ENCODE measurements at regions not wholly inside any gene's neighbourhood (a gene's known extent, or its start where the extent isn't known, plus 50 kb on each side); places are given as distances from the start of the nearest gene placed in this dataset.

DNA sequence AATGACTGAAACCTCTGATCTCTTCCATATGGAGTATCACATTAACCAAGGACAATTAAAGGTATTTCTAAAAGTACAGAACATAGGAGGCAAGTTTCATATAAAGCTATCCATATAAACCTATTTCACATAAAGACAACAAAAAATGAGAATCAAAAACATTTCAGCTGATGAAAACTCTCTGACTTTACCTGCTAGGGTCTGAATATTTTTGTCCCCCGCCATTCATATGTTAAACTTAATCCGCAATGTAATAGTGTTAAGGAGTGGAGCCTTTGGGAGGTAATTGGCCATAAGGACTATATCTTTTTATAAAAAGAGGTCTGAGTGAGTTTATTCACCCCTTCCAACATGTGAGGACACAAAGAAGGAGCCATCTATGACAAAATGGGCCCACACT is 788.5 kb downstream of the DTWD2 start:
- no peaks in the 10 kb centered on the region for H3K36me3 ChIP-seq (ENCODE audit: control insufficient read depth, insufficient read depth, low read length)
- H3K27me3 ChIP-seq (replicated peaks; ENCODE audit: control insufficient read depth, insufficient read depth, low read length, poor library complexity, severe bottlenecking), result no peaks in the 10 kb centered on the region
- H3K27ac ChIP-seq (ENCODE audit: insufficient read depth, low read length, poor library complexity, severe bottlenecking), result no peak overlapping the region
- H3K4me3 ChIP-seq (ENCODE audit: insufficient read depth, low read depth, low read length, poor library complexity, severe bottlenecking), result no peak overlapping the region
- no peaks in the 10 kb centered on the region for H3K9me3 ChIP-seq (ENCODE audit: control insufficient read depth, low read length)
- no peak for DNase-seq
- no peaks in the 10 kb centered on the region for H3K4me1 ChIP-seq (ENCODE audit: control insufficient read depth, insufficient read depth, low read length, poor library complexity, severe bottlenecking)

DNA sequence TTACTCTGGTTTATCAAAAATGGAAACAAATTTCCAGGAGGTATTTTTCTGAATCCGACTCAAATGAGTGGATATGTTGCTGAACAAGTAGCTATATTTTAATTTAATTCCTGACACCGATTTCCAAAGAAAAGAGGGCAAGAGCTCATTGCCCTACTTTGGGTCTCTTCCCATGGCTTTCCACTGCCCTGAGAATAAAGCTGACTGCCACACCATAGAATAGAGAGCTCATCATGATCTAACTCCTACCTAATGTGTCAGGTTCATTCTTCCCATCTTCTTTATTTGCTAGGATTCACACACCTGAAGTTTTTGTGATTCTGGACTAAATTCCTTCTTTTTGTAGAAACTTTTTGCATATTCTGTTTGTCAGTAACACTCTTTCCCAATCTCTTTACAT is 792.1 kb downstream of the DTWD2 start:
- no peaks in the 10 kb centered on the region for H3K27me3 ChIP-seq (replicated peaks; ENCODE audit: control insufficient read depth, insufficient read depth, low read length, poor library complexity, severe bottlenecking)
- no peaks in the 10 kb centered on the region for H3K9me3 ChIP-seq (ENCODE audit: control insufficient read depth, low read length)
- H3K27ac ChIP-seq (ENCODE audit: insufficient read depth, low read length, poor library complexity, severe bottlenecking), result no peak overlapping the region
- no peak overlapping the region for H3K4me3 ChIP-seq (ENCODE audit: insufficient read depth, low read depth, low read length, poor library complexity, severe bottlenecking)
- DNase-seq, result no peak
- H3K4me1 ChIP-seq (ENCODE audit: control insufficient read depth, insufficient read depth, low read length, poor library complexity, severe bottlenecking), result no peaks in the 10 kb centered on the region
- H3K36me3 ChIP-seq (ENCODE audit: control insufficient read depth, insufficient read depth, low read length), result no peaks in the 10 kb centered on the region

DNA sequence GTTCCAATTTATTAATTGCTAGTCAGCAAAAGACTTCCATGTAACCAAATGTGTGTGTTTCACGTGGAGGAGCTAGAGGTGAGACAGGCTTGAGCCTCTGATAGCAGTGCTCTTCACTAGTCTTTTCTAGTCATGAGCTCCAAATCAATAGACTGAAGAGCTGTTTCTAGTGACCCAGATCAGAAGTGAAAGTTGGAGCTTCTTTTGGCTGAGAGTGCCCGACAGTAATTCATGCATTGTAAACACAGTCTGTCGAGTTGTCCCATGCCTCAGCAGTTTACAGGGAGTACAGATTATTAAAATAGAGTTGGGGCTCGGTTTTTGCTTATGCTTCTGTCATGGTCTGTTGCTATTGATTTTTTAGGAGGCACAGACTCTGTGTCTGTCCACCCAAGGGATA is 793.1 kb downstream of the DTWD2 start:
- Histone ChIP-seq H3K9me3 (ENCODE audit: control insufficient read depth, low read length) (no peaks in the 10 kb centered on the region), H3K4me3 (ENCODE audit: insufficient read depth, low read depth, low read length, poor library complexity, severe bottlenecking) (no peak overlapping the region), H3K36me3 (ENCODE audit: control insufficient read depth, insufficient read depth, low read length) (no peaks in the 10 kb centered on the region), H3K4me1 (ENCODE audit: control insufficient read depth, insufficient read depth, low read length, poor library complexity, severe bottlenecking) (no peaks in the 10 kb centered on the region), H3K27ac (ENCODE audit: insufficient read depth, low read length, poor library complexity, severe bottlenecking) (no peak overlapping the region), H3K27me3 (replicated peaks; ENCODE audit: control insufficient read depth, insufficient read depth, low read length, poor library complexity, severe bottlenecking) (no peaks in the 10 kb centered on the region)
- no peak for DNase-seq

DNA sequence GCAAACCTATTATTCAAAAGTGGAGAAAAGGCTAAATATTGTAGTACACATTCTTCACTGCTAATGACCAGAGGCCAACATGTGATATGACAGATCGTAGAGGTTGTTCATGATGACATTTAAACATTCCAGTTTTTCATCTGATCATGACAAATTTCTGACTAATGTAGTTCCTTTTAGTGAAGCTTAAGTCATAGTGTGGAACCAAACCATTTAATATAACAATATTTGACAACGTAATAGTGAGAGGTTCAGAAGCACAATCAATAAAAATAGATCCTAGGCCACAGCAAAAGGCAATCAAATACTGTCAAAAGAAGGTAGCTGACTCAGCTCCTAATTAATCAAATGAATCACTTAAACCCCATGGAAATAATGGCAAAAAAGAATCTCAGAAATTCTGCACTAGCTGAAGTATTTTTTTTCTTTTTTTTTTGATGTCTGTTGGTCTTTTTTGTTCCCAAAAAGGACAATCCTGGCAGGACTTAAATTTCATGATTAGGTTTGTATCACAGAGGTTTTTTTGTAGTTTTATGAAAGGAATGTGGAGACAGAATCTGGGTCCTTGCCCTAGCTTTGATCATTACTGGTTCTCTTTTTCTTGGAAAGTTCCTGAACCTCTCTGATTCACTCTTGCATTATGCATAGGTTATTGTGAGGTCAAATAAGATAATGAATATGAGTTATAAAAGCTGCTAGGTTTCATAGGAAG is 795.0 kb downstream of the DTWD2 start:
- Histone ChIP-seq H3K36me3 (ENCODE audit: control insufficient read depth, insufficient read depth, low read length) (no peaks in the 10 kb centered on the region), H3K27ac (ENCODE audit: insufficient read depth, low read length, poor library complexity, severe bottlenecking) (no peak overlapping the region), H3K4me3 (ENCODE audit: insufficient read depth, low read depth, low read length, poor library complexity, severe bottlenecking) (no peak overlapping the region), H3K4me1 (ENCODE audit: control insufficient read depth, insufficient read depth, low read length, poor library complexity, severe bottlenecking) (no peaks in the 10 kb centered on the region), H3K9me3 (ENCODE audit: control insufficient read depth, low read length) (no peaks in the 10 kb centered on the region), H3K27me3 (replicated peaks; ENCODE audit: control insufficient read depth, insufficient read depth, low read length, poor library complexity, severe bottlenecking) (no peaks in the 10 kb centered on the region)
- DNase-seq, result no peak

DNA sequence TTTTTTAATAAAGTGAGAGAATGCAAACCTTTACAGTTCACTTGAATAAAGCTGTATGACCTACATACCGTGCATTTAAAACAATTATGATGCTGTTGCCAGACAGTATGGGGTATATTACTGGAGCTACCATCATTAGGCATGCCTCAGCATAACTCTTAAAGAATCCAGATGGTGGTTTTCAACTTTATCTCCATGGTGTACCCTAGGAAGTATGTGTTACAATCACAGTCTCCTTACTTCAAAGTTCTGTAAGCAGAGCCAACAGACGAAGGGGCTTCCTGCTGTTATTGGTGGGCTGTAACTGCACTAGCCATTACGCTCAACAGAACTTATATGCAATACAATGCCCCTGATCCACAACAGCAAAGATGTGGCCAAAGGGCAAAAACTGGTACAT is 803.3 kb downstream of the DTWD2 start:
- DNase-seq, result no peak
- Histone ChIP-seq H3K36me3 (ENCODE audit: control insufficient read depth, insufficient read depth, low read length) (no peaks in the 10 kb centered on the region), H3K27ac (ENCODE audit: insufficient read depth, low read length, poor library complexity, severe bottlenecking) (no peak overlapping the region), H3K4me1 (ENCODE audit: control insufficient read depth, insufficient read depth, low read length, poor library complexity, severe bottlenecking) (no peaks in the 10 kb centered on the region), H3K9me3 (ENCODE audit: control insufficient read depth, low read length) (no peaks in the 10 kb centered on the region), H3K4me3 (ENCODE audit: insufficient read depth, low read depth, low read length, poor library complexity, severe bottlenecking) (no peak overlapping the region), H3K27me3 (replicated peaks; ENCODE audit: control insufficient read depth, insufficient read depth, low read length, poor library complexity, severe bottlenecking) (no peaks in the 10 kb centered on the region)

DNA sequence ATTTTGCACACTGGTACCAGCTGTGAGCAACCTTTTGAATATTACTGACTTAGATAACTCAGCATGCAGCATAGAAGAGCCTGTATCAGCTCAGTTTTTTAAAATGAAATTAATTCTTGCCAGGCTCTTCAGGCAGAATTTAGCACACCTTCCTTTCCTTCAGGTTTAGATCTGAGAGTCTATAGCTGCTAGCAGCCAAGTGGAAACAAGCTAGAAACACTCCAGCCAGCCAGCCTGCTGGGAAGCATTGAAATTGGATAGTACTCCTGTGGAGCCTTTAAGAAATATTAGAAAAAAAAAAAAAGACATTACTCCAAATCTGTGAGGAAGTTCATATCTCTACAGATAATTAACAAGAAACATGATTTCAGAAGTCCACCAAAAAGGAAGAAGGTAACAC is 812.2 kb downstream of the DTWD2 start:
- Histone ChIP-seq H3K4me3 (ENCODE audit: insufficient read depth, low read depth, low read length, poor library complexity, severe bottlenecking) (no peak overlapping the region), H3K27ac (ENCODE audit: insufficient read depth, low read length, poor library complexity, severe bottlenecking) (no peak overlapping the region), H3K4me1 (ENCODE audit: control insufficient read depth, insufficient read depth, low read length, poor library complexity, severe bottlenecking) (no peaks in the 10 kb centered on the region), H3K27me3 (replicated peaks; ENCODE audit: control insufficient read depth, insufficient read depth, low read length, poor library complexity, severe bottlenecking) (no peaks in the 10 kb centered on the region), H3K36me3 (ENCODE audit: control insufficient read depth, insufficient read depth, low read length) (no peaks in the 10 kb centered on the region), H3K9me3 (ENCODE audit: control insufficient read depth, low read length) (no peaks in the 10 kb centered on the region)
- no peak for DNase-seq

DNA sequence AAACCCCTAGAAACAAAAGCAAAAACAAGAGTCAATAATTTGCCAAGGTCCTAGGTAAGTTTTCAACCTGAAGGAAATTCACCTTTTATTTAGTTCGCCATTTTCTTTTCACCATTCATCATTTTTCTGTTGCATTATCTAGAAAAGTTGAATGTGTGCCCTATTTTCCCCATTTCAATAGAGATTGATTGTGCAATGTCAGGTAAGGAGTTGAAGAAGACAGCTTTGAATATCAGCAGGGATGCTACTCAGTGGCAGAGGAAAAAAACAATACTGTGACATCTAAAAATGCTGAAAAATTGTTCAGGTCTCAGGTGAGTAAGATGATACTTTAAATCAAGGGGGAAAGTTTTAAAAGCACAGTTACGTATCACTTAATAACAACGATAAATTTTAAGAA is 813.7 kb downstream of the DTWD2 start:
- DNase-seq, result no peak
- Histone ChIP-seq H3K4me3 (ENCODE audit: insufficient read depth, low read depth, low read length, poor library complexity, severe bottlenecking) (no peak overlapping the region), H3K27me3 (replicated peaks; ENCODE audit: control insufficient read depth, insufficient read depth, low read length, poor library complexity, severe bottlenecking) (no peaks in the 10 kb centered on the region), H3K27ac (ENCODE audit: insufficient read depth, low read length, poor library complexity, severe bottlenecking) (no peak overlapping the region), H3K9me3 (ENCODE audit: control insufficient read depth, low read length) (no peaks in the 10 kb centered on the region), H3K36me3 (ENCODE audit: control insufficient read depth, insufficient read depth, low read length) (no peaks in the 10 kb centered on the region), H3K4me1 (ENCODE audit: control insufficient read depth, insufficient read depth, low read length, poor library complexity, severe bottlenecking) (no peaks in the 10 kb centered on the region)

DNA sequence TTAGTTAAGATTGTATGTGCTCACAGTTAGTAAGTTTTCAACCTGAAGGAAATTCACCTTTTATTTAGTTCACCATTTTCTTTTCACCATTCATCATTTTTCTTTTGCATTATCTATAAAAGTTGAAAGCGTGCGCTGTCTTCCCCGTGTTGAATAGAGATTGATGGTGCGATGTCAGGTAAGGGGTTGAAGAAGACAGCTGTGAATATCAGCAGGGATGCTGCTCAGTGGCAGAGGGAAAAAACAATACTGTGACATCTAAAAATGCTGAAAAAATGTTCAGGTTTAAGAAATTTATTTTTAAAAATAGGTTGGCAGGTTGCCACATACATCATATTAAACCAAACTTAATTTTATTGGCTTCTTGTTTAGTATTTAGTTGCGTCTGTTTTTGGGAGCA is 815.0 kb downstream of the DTWD2 start:
- H3K36me3 ChIP-seq (ENCODE audit: control insufficient read depth, insufficient read depth, low read length), result no peaks in the 10 kb centered on the region

DNA sequence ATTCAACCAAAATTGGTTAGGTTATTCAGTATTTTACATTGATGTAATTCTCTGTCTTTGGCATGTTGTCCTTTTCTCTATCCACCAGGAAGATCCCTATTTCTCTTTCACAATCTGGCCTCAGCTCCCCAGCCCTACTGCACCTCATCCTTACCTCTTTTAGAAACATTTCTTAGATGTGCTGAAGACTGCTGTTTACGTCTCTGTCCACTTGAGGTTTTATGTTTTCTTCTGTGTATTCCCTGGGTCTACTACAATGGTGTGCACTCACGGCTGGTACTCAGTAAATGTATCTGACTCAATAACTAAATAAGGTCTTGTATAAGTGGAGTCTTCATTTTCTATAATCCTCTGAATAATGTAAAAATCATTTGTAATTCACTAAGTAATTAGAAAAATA is 822.7 kb downstream of the DTWD2 start:
- no peak for DNase-seq
- no peaks in the 10 kb centered on the region for H3K9me3 ChIP-seq (ENCODE audit: control insufficient read depth, low read length)
- no peaks in the 10 kb centered on the region for H3K4me1 ChIP-seq (ENCODE audit: control insufficient read depth, insufficient read depth, low read length, poor library complexity, severe bottlenecking)
- H3K36me3 ChIP-seq (ENCODE audit: control insufficient read depth, insufficient read depth, low read length), result no peaks in the 10 kb centered on the region
- no peak overlapping the region for H3K4me3 ChIP-seq (ENCODE audit: insufficient read depth, low read depth, low read length, poor library complexity, severe bottlenecking)
- H3K27ac ChIP-seq (ENCODE audit: insufficient read depth, low read length, poor library complexity, severe bottlenecking), result no peak overlapping the region
- H3K27me3 ChIP-seq (replicated peaks; ENCODE audit: control insufficient read depth, insufficient read depth, low read length, poor library complexity, severe bottlenecking), result no peaks in the 10 kb centered on the region

More for the DNA sequence above, 815.0 kb downstream of the DTWD2 start:
- H3K9me3 ChIP-seq (ENCODE audit: control insufficient read depth, low read length), result no peaks in the 10 kb centered on the region
- DNase-seq, result no peak
- no peak overlapping the region for H3K27ac ChIP-seq (ENCODE audit: insufficient read depth, low read length, poor library complexity, severe bottlenecking)
- no peaks in the 10 kb centered on the region for H3K27me3 ChIP-seq (replicated peaks; ENCODE audit: control insufficient read depth, insufficient read depth, low read length, poor library complexity, severe bottlenecking)
- H3K4me1 ChIP-seq (ENCODE audit: control insufficient read depth, insufficient read depth, low read length, poor library complexity, severe bottlenecking), result no peaks in the 10 kb centered on the region
- no peak overlapping the region for H3K4me3 ChIP-seq (ENCODE audit: insufficient read depth, low read depth, low read length, poor library complexity, severe bottlenecking)

DNA sequence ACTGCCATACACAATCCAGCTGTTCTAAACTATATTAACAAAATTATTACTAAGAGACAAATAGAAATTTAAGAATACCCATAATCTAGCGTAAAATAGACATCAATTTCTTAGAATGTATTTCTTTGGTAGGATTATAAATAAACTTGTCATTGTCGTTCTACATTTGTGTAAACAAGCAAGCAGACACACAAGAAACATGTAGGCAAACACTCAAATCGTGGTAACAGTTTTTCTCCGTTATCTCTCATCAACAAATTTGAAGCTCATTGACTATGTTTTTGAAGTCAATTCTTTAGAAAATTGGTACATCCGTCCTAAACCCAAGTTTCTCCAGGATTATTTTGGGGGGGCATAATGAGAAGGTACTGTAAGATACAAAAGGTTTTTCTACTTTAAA is 832.2 kb downstream of the DTWD2 start:
- DNase-seq, result no peak
- Histone ChIP-seq H3K27me3 (replicated peaks; ENCODE audit: control insufficient read depth, insufficient read depth, low read length, poor library complexity, severe bottlenecking) (no peaks in the 10 kb centered on the region), H3K9me3 (ENCODE audit: control insufficient read depth, low read length) (no peaks in the 10 kb centered on the region), H3K4me1 (ENCODE audit: control insufficient read depth, insufficient read depth, low read length, poor library complexity, severe bottlenecking) (no peaks in the 10 kb centered on the region), H3K36me3 (ENCODE audit: control insufficient read depth, insufficient read depth, low read length) (no peaks in the 10 kb centered on the region), H3K4me3 (ENCODE audit: insufficient read depth, low read depth, low read length, poor library complexity, severe bottlenecking) (no peak overlapping the region), H3K27ac (ENCODE audit: insufficient read depth, low read length, poor library complexity, severe bottlenecking) (no peak overlapping the region)

Measured in effector memory CD4-positive, alpha-beta T cell (primary cell).